ENCODE measurements at regions not wholly inside any gene's neighbourhood (a gene's known extent, or its start where the extent isn't known, plus 50 kb on each side); places are given as distances from the start of the nearest gene placed in this dataset.
"Not testable (repeated sequence)": the region's sequence is repeated elsewhere in the genome, so short reads cannot be mapped to it uniquely, and the experiment has no call there.

- no peak for DNase-seq
Observed at GRCh38 chr11:134863294-134863693, 451.3 kb upstream of the B3GAT1 start.

- no peak for DNase-seq
Observed at GRCh38 chr11:134862587-134863195, 450.6 kb upstream of the B3GAT1 start.

DNA sequence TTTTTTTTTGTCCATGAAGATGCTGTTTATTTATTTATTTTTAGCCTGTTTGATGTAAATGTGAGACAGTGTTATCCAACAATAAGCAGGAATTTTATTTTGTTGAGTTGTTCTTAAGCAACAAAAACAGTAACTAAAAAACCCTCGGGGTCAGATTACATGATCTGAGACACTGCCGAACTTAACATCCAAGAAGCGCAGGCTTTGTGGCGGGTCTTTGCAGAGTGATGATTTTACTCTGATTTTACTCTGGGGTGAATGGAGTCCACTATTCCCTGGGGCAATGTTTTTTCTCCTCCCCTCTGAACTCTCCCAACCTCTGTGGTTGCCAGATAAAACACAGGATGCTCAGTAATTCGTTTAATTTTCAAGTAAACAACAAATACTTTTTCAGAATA is 450.1 kb upstream of the B3GAT1 start:
- DNase-seq, result no peak

- DNase-seq, result no peak
Observed at GRCh38 chr11:134861490-134862104, 449.6 kb upstream of the B3GAT1 start.

DNA sequence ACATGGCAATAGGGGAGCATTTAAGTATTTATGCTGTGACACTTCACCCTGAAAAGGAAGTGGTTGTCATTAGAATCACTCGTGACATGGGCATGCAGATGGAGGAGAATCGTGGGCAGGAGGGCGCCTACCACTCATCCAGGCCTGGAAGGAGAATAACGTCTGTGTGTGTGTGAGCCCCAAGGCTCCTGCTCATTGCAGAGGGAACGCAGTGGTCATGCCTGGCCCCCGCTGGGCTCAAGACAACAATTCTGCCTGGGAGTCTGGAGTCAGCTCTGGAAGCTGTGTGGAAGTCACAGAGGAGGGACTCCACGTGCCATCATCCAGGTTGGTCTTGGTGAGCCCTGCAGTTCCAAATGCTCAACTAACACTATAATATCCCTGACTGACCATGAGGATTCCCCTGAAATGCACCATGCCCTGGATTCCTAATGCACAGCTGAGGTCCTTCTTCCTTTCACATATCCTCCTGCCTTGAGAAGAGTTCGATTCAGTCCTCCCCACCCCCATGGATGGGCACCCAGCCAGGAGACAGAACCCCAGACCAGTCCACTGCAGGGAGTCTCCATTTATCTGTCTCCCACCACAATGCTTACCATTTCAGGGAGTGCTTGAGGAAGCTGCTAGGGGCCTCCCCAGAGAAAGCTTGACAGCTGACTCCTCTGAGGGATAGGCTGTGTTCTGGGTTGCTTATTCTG is 446.9 kb upstream of the B3GAT1 start:
- DNase-seq, result no peak

GRCh38 chr11:134857035-134857434 is 445.0 kb upstream of the B3GAT1 start:
- no peak for DNase-seq

- no peak for DNase-seq
Observed at GRCh38 chr11:134856056-134856971, 444.3 kb upstream of the B3GAT1 start.

DNA sequence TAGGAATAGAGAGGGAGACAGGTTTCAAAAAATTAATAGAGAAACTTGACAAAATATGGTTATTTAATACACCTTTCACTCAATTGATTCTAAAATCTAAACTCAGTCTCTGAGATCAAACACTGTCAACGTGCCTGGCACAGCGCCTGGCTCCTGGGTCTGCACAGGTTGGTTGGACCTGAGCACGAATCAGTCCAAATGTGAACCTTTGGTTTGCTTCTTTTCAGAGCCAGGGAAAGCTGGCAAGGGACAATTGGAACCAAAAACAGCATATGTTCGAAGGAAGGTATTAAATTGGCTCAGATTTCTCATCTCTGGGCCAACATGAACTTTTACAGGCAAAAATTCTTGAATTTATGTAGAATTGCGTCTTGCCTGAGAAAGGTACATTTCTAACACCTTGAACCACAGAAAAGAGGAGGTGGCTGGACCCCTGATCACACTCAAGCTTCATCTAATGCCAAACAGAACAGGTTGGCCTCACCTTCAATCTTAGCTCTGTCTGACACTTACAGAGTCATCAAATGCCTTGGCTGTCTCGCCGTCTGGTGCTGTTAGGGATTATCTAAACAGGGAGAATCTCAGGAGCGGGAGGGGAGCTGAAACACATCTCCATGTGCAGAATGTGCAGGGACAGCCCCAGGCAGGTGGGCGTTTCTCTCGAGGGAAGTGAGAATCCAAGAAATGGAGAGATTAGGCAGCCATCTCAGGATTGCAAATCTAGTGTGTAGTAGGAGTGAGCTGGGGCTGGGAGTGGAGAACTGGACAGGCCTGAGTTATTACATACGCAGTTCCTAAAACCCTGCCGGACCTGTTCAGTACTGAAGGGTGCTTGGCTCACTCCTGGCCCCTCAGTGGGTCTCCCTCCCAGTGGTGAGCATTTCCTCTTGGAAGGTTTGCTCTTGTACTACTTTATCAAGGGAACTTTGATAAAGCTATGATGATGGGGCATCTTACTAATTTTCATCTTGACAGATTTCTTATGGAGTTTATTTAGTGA is 442.2 kb upstream of the B3GAT1 start:
- no peak for DNase-seq

DNA sequence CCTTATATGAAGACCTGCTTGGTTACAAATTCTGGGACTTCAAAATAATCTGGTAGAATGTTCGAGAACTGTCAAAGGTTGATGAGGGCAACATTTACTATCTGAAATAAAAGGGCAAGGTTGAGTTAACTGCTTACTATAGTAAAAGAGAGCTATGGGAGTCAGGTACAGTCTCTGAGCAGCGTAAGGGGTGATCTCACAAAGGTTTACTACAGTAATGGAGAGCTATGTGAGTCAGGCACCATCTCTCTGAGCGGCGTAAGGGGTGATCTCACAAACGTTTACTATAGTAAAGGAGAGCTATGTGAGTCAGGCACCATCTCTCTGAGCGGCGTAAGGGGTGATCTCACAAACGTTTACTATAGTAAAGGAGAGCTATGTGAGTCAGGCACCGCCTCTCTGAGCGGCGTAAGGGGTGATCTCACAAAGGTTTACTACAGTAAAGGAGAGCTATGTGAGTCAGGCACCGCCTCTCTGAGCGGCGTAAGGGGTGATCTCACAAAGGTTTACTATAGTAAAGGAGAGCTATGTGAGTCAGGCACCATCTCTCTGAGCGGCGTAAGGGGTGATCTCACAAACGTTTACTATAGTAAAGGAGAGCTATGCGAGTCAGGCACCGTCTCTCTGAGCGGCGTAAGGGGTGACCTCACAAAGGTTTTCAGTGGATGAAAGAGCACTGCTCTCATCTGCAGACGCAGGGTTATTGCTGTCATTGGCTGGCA is 439.6 kb upstream of the B3GAT1 start:
- not testable (repeated sequence) for DNase-seq

DNA sequence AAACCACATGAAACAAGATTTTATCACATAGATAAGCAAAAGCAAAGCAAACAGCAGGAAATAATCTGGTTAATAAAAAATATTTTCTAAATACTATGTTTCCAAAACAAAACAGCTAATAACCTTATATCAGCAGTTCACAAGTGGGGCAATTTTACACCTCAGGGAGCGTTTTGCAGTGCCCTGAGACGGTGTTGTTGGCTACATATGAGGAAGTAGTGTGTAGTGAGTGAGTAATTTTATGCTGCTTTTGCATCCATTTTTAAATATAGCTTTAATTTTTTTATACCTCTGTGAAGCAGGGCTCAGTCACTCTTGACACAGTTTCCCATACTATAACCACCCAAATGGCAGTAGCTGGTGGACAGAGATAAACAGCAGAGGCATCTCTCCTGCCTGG is 438.5 kb upstream of the B3GAT1 start:
- DNase-seq, result no peak

GRCh38 chr11:134849833-134850232 is 437.8 kb upstream of the B3GAT1 start:
- no peak for DNase-seq

GRCh38 chr11:134847083-134847715 is 435.2 kb upstream of the B3GAT1 start:
- no peak for DNase-seq

DNA sequence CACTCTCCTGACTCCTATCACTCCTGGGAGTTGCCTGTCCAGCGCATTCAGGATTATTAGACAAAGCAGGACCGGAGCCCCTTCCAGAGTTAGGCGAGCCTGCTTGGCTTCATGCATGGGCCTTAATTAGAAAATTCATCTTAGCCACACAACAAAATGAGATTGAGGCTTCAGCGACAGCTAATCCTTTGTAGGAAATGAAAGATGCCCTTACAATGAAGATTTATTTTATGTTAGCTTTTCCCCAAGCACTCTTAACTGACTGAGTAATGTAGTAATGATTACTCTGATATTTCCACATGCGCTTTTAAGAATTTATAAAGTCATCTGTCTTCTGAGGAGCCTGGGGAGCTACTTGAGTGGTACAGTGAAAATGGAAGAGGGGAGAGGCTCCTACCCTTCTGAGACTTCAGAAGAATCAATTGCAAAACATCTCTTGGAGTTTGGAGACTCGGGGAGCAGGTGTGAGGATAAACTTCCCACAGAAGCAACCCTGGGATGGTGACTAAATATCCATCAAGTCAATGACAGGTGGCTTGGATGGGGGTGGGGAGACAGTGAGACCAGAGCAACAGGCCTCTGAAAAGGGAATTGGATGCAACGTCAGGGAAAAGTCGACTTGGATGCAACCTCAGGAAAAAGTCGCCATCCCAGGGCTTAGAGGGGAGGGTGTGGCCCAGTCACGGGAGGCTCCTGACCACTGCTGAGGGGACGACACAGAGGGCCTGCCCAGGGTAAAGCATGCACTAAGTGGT is 434.5 kb upstream of the B3GAT1 start:
- no peak for DNase-seq

- DNase-seq, result no peak
Observed at GRCh38 chr11:134845474-134846327, 433.7 kb upstream of the B3GAT1 start.

DNA sequence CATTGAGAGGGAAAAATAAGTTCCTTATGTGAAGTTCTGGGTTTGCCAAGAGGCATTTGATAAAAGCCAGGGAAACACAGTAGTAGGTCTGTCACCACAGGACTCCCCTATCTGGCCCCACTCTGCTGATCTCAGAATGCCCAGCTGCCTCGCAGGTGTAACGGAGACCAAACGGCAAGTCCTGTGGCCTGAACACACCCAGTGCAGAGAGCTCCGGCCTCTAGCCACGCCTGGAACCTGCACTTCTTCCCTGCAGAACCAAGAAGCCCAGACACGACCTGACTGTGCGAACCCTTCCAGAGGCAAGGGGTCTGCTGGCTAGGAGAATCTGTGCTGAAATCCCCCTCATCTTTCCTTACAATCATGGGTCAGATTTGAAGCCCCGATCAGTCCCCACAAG is 432.8 kb upstream of the B3GAT1 start:
- no peak for DNase-seq

- DNase-seq, result no peak
Observed at GRCh38 chr11:134843735-134844134, 431.7 kb upstream of the B3GAT1 start.

- no peak for DNase-seq
Observed at GRCh38 chr11:134843020-134843419, 431.0 kb upstream of the B3GAT1 start.

DNA sequence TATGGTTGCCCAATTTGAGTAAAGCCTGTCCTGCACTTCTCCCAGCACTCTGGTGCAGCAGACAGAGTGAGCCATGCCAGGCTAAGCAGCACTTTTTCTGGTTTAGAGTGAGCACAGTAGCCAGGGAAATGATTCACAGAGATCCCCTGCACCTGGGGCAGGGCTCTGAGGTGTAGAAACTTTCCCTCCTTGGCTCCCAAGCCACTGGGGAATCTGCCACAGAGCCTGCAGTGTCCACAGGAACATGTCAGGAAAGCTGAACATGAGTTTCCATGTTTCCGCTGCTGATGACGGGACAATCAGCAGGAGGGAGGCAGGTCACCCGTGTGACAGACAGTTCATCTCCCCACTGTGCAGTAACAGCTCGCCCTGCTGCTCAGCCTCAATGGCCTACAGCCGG is 429.9 kb upstream of the B3GAT1 start:
- DNase-seq, result no peak

GRCh38 chr11:134841411-134841810 is 429.4 kb upstream of the B3GAT1 start:
- peak; percentile 41 for DNase-seq

Data from NCI-H345 (cell line).